Large intestine (tissue), 3 donors: ENCODE measurements at regions not wholly inside any gene's neighbourhood (a gene's known extent, or its start where the extent isn't known, plus 50 kb on each side); places are given as distances from the start of the nearest gene placed in this dataset.

Experiments
- DNase-seq, 2 donors: peaks; one replicate each; pipeline versions ENCODE4 v3.0.0 to v3.0.0-alpha.2; 2013
- H3K27ac ChIP-seq: one replicate; pipeline ENCODE4 v1.5.1; 2013; ENCODE audit warnings: low read length
- H3K27me3 ChIP-seq: 2 replicates; pipeline ENCODE4 v1.6.1; 2013; ENCODE audit warnings: low read length; ENCODE audit not compliant: control insufficient read depth, insufficient read depth
- H3K36me3 ChIP-seq: 2 replicates; pipeline ENCODE4 v1.6.1; 2013; ENCODE audit warnings: low read length; ENCODE audit not compliant: control insufficient read depth, insufficient read depth
- H3K4me1 ChIP-seq: one replicate; pipeline ENCODE4 v1.6.1; 2013; ENCODE audit warnings: low read length; ENCODE audit not compliant: control insufficient read depth, insufficient read depth
- H3K4me3 ChIP-seq: one replicate; pipeline ENCODE4 v1.5.1; 2013; ENCODE audit warnings: low read length
- H3K9me3 ChIP-seq: one replicate; pipeline ENCODE4 v1.6.1; 2013; ENCODE audit warnings: mild to moderate bottlenecking, low read depth, low read length, moderate library complexity; ENCODE audit not compliant: control insufficient read depth
- WGBS: methylation state at CpG from one replicate; pipeline ENCODE4 v1.1.5; 2013; ENCODE audit warnings: low lambda C conversion rate; ENCODE audit not compliant: insufficient coverage; 5-methylcytosine and 5-hydroxymethylcytosine counted together

DNA sequence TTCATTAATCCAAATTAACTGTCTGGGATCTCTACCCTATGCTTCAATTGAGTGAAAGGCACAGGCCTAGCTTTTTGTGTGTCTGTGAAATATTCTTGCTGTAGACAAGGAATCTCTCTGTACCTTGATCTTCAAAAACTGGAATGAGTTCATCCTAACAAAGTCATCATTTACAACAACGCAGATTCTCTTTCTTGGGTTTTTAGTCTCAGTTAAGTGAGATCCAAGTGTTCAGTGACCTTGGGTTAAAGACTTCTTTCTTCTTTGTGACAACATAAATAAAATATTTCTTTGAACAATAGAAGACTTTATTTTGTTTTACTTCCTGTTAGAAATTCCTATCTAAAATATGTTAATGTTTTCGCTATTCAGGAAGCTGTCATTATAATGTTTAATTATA lies 192.2 kb upstream of the LMNTD1 start:
- H3K27ac ChIP-seq: no peak overlapping the region
- H3K4me1 ChIP-seq: no peaks in the 10 kb centered on the region
- DNase-seq: no peak
- no peaks in the 10 kb centered on the region for H3K27me3 ChIP-seq
- H3K9me3 ChIP-seq: no peaks in the 10 kb centered on the region
- 100% methylated on average over 1 of the region's 2 CpGs for WGBS
- H3K36me3 ChIP-seq: no peaks in the 10 kb centered on the region
- H3K4me3 ChIP-seq: no peak overlapping the region

DNA sequence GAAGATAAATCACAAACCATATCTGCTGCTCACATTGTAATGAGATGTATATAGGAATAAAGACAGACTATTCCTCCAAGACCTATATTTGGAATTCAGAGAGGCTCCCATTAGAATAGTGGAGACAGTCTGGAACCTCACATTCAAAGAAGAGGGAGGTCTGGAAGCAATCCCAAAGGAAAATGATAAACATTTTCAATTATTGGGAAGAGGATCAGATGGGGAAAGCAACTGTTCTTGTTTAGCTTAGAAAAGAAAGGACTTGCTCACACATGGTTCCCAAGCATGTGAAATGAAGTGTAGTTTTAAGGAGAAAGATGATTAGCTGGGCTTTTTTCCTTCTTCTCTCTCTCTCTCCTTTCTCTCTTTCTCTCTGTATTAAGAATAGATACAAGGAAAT lies 193.0 kb upstream of the LMNTD1 start:
- no peaks in the 10 kb centered on the region for H3K4me1 ChIP-seq
- H3K36me3 ChIP-seq: no peaks in the 10 kb centered on the region
- no peaks in the 10 kb centered on the region for H3K27me3 ChIP-seq
- no peak overlapping the region for H3K27ac ChIP-seq
- no peak overlapping the region for H3K4me3 ChIP-seq
- DNase-seq: no peak
- H3K9me3 ChIP-seq: no peaks in the 10 kb centered on the region

DNA sequence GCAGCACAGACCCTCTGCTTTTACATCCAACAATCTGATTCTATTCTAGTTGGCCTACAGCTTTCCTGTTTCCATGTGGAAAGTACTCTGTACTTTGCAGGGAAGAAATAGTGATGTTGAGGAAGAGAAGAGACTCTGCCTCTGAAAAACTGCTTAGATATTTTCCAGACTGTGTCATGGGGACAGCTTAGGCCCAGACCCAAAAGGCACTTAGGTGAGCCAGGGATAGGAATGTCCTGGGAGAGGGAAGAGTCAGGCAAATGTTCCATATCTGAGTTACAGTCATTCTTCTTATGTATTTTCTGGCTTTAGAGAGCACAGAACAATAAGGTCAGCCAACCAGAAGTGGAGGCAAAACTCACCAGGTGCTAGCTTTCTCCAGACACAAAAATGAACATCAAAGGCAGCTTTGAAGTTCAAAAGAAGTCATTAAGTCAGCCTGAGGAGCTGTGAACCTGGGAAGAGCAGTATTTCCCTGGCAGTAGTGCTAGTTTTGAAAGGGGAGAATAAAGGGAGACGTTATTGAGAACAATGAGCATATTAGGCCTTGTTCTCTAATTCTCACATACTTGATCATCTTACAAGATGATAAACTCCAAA lies 199.7 kb upstream of the LMNTD1 start:
- Histone ChIP-seq H3K27me3 (no peaks in the 10 kb centered on the region), H3K4me1 (peaks cover 9% of the 10 kb centered on the region), H3K4me3 (no peak overlapping the region), H3K36me3 (no peaks in the 10 kb centered on the region), H3K9me3 (no peaks in the 10 kb centered on the region), H3K27ac (no peak overlapping the region)
- no CpG with 5 or more reads among the region's 1 CpG for WGBS
- DNase-seq: no peak

DNA sequence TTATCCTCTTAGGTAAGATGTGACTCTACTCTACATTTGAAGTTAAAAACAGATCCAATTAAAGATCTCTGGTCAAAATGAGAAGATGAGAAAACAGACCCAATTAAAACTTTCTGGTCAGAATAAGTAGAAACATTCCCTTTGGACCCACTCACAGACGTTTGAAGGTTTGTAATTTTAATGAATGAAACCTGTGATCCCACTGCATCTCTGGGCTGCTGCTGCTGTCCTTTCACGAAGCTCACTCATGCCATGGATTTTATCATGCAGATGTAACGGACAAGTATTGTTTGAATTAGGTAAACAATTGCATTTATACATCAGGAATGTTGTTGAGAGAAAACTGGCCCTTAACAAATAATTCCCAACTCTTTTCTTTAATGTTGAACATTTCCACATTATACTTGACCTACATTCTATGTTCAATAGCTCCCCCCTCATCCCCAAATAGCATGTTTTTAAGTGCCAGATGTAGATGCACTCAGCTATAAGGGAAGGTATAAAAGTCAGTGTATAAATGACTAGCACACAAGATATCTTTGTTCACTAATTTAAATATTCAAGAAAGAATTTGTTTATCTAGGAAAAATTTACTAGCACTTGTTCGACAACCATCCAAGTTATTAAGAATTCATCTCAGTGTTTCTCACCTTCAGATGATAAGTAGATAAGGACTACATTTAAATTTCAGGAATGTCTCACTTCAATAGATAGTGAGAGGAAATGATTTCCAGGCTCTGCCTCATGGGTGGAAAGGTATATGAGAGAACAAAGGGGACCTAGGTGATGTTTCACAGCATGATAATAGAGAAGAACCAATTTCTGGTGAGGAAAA lies 202.3 kb upstream of the LMNTD1 start:
- H3K4me3 ChIP-seq: no peak overlapping the region

DNA sequence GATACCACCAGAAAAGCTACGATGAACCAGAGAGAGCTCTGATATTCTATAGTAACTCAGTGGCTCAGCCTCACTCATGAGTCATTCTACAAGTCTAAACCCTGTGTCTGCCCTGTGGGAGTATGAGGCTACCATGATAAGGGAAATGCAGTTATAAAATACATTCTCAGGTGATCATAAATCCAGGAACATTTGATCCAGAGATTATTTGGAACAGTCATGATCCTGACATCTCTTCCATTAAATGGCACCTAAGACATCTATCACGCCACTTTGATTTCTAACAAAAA lies 202.6 kb upstream of the RASSF8 start:
- H3K36me3 ChIP-seq: no peaks in the 10 kb centered on the region
- DNase-seq: no peak
- no CpG with 5 or more reads among the region's 2 CpGs for WGBS
- no peaks in the 10 kb centered on the region for H3K27me3 ChIP-seq
- H3K9me3 ChIP-seq: no peaks in the 10 kb centered on the region
- H3K27ac ChIP-seq: no peak overlapping the region
- peaks cover 9% of the 10 kb centered on the region for H3K4me1 ChIP-seq
- H3K4me3 ChIP-seq: no peak overlapping the region

More for the DNA sequence above, 202.3 kb upstream of the LMNTD1 start:
- H3K36me3 ChIP-seq: no peaks in the 10 kb centered on the region
- H3K27ac ChIP-seq: no peak overlapping the region
- WGBS: 86% methylated on average over 2 of the region's 4 CpGs
- H3K4me1 ChIP-seq: peaks cover 9% of the 10 kb centered on the region
- no peaks in the 10 kb centered on the region for H3K27me3 ChIP-seq
- no peak for DNase-seq
- H3K9me3 ChIP-seq: no peaks in the 10 kb centered on the region

DNA sequence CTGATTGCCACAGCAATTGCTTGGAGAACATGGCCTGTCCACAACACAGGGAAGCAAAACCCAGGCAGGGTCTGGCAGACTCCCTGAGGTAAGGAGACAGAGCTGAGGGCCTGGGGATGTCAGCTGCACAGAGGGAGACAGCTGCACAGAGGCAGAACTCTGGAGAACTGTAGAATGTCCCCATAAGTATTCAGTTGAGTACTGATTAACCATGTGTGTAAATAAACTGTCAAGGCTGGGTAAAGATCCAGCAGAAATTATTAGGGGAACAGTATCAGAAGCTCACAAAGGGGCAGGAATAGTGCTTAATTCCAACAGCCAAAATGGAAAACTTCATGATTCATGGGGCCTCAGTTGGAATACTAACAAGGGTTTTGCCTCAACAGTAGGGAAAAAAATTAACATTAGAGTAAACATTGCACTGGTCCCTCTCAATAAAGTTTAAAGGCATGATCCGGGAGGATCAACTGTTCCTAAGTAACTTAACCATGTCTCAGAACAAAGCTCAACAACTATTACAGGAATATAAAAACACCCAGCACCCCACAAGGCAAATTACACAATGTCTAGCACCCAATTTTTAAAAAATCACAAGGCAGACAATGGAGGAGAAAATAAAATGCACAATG lies 201.3 kb upstream of the RASSF8 start:
- H3K9me3 ChIP-seq: no peaks in the 10 kb centered on the region
- peaks cover 9% of the 10 kb centered on the region for H3K4me1 ChIP-seq
- H3K36me3 ChIP-seq: no peaks in the 10 kb centered on the region
- H3K27ac ChIP-seq: no peak overlapping the region
- WGBS: no CpG with 5 or more reads among the region's 1 CpG
- peak in 1 of 2 donors; percentile 58 for DNase-seq
- H3K4me3 ChIP-seq: no peak overlapping the region
- H3K27me3 ChIP-seq: no peaks in the 10 kb centered on the region

DNA sequence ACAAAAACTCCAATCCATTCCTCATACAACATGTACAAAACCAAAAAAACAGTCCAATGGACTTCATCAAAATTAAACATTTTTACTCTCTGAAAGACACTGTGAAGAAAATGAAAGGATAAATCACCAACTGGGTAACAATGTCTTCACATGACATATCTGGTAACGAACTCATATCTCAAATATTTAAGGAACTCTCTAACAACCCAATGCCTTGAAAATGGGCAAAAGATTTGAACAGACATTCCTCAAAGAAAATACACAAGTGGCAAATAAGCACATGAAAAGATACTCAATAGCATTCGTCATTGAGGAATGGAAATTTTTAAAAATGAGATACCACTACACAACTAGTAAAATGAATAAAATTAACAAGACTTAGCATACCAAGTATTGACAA lies 198.7 kb upstream of the RASSF8 start:
- Histone ChIP-seq H3K27me3 (no peaks in the 10 kb centered on the region), H3K27ac (no peak overlapping the region), H3K4me3 (no peak overlapping the region), H3K36me3 (no peaks in the 10 kb centered on the region), H3K9me3 (no peaks in the 10 kb centered on the region), H3K4me1 (peaks cover 9% of the 10 kb centered on the region)
- no peak for DNase-seq
- whole genome bisulfite sequencing: 92% methylated on average over 2 of the region's 2 CpGs

DNA sequence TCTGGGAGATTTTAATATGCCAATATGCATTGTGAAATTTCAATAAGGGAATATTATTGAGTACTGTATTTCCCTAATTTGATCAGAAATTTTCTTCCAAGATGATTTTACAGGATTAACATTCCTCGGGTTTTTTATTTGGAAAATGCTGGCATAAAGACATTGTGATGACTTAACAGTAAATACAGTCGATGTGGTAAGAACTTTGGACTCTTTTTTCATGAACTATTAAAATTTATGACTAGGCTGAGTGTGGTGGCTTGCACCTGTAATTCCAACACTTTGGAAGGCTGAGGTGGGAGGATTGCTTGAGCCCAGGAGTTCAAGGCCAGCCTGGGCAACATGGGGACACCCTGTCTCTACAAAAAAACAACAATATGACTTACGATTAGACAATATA lies 197.1 kb upstream of the RASSF8 start:
- H3K27me3 ChIP-seq: no peaks in the 10 kb centered on the region
- H3K27ac ChIP-seq: no peak overlapping the region
- DNase-seq: peak; percentile 19 to 59
- H3K9me3 ChIP-seq: no peaks in the 10 kb centered on the region
- no peaks in the 10 kb centered on the region for H3K36me3 ChIP-seq
- peaks cover 9% of the 10 kb centered on the region for H3K4me1 ChIP-seq
- no peak overlapping the region for H3K4me3 ChIP-seq
- 50% methylated on average over 2 of the region's 3 CpGs for WGBS

DNA sequence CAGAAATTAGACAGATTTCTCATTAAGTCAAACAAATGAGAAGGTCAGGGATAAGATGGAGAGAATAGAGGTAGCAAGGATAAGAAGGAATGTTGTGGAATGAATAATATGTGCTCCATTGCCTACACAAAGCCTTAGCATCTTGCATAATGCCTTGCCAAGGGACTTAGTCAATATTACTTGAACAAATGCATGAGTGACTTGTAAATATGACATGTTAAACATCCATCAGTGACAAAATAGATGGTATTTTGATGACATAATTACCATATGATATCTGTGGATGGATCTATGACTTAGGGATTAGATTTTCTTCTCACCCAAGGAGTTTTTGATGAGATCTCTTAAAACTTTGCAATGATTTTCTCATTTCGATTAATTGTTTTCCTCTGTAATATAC lies 194.1 kb upstream of the RASSF8 start:
- Histone ChIP-seq H3K4me1 (no peaks in the 10 kb centered on the region), H3K4me3 (no peak overlapping the region), H3K36me3 (no peaks in the 10 kb centered on the region), H3K27me3 (no peaks in the 10 kb centered on the region), H3K27ac (no peak overlapping the region), H3K9me3 (no peaks in the 10 kb centered on the region)
- no peak for DNase-seq
- no CpG with 5 or more reads among the region's 1 CpG for WGBS

DNA sequence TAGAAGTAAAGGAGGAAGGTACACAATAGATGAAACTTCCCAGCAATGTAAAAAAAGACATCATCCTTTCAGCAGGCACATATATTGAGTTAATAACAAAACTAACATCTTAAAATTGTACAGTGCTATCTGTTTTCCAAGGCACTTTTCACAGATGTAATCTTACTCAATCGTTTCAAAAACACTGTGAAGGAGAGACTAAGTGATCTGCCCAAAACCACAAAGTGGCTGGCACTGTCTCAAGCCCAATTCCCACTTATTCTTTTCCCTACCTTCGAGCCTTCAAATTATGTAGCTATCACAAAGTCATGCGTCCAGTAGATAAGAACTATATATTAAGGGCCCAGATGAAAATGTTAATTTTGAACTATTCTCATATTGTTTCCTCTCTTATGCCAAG lies 193.6 kb upstream of the RASSF8 start:
- 67% methylated on average over 1 of the region's 3 CpGs for WGBS
- H3K4me1 ChIP-seq: no peaks in the 10 kb centered on the region

DNA sequence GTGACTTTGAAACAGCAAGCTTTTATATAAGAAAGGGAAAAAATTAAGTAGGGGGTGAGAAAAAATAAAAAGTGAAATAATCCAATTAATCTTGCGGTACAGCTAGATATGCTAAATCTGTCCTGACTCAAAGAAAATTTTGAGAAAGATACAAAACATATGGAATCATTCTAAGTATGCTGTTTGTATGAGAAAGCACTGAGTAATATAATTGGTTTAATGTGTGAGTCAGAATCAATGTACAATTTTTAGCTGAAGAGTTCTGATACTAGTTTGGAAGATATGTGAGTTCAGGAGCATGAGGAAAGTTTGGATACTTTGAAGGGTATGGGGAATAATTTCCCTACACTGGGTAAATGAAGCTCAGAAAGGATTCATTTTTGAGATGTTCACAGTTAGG lies 190.9 kb upstream of the RASSF8 start:
- Histone ChIP-seq H3K9me3 (no peaks in the 10 kb centered on the region), H3K36me3 (no peaks in the 10 kb centered on the region), H3K4me3 (no peak overlapping the region), H3K27me3 (no peaks in the 10 kb centered on the region), H3K4me1 (no peaks in the 10 kb centered on the region), H3K27ac (no peak overlapping the region)
- no peak for DNase-seq
- WGBS: 100% methylated on average over 1 of the region's 1 CpG

More for the DNA sequence above, 193.6 kb upstream of the RASSF8 start:
- Histone ChIP-seq H3K27ac (no peak overlapping the region), H3K4me3 (no peak overlapping the region), H3K9me3 (no peaks in the 10 kb centered on the region), H3K27me3 (no peaks in the 10 kb centered on the region), H3K36me3 (no peaks in the 10 kb centered on the region)
- no peak for DNase-seq
